Lung (tissue), 12 donors: ENCODE measurements at regions not wholly inside any gene's neighbourhood (a gene's known extent, or its start where the extent isn't known, plus 50 kb on each side); places are given as distances from the start of the nearest gene placed in this dataset. TPM values are rescaled to one million over a fixed set of nuclear protein-coding genes. Genes with fewer than 3 reads are reported as not detected.

ENCODE experiments used
- ATAC-seq: fragments of 200-7000 bp; cut with Tn5 transposase; one replicate; pipeline ENCODE4 v1.9.1; 2020; ENCODE audit warnings: moderate number of reproducible peaks; ENCODE audit not compliant: insufficient read depth, low FRiP score
- DNase-seq, 3 donors: peaks; one replicate each; pipeline ENCODE4 v3.0.0-alpha.2; 2013 to 2017
- H3K27ac ChIP-seq, 2 donors: one replicate each; pipeline ENCODE4 v1.5.1; 2013; ENCODE audit warnings: mild to moderate bottlenecking in 2 of 2, moderate library complexity in 2 of 2, control low read depth in 1 of 2, inconsistent platforms in 1 of 2, low read depth in 1 of 2, low read length in 1 of 2
- H3K27me3 ChIP-seq, 3 donors: one replicate each; pipeline ENCODE4 v1.5.1; 2013; ENCODE audit warnings: low read length in 2 of 3; ENCODE audit not compliant: control insufficient read depth in 3 of 3, insufficient read depth in 3 of 3
- H3K36me3 ChIP-seq, 4 donors: one replicate each; pipeline ENCODE4 v1.5.1; 2013; ENCODE audit warnings: low read length in 4 of 4, mild to moderate bottlenecking in 1 of 4, moderate library complexity in 1 of 4; ENCODE audit not compliant: control insufficient read depth in 4 of 4, insufficient read depth in 4 of 4
- H3K4me1 ChIP-seq, 5 donors: one replicate each; pipeline ENCODE4 v1.5.1; 2013; ENCODE audit warnings: low read length in 5 of 5, mild to moderate bottlenecking in 2 of 5, moderate library complexity in 1 of 5; ENCODE audit not compliant: control insufficient read depth in 5 of 5, insufficient read depth in 5 of 5
- H3K4me3 ChIP-seq: one replicate; pipeline ENCODE4 v1.5.1; 2013; ENCODE audit warnings: mild to moderate bottlenecking, control low read depth, moderate library complexity
- H3K9ac ChIP-seq, 2 donors: one replicate each; pipeline ENCODE4 v1.5.1; 2013; ENCODE audit warnings: low read length in 2 of 2, control low read depth in 1 of 2; ENCODE audit not compliant: insufficient read depth in 1 of 2
- H3K9me3 ChIP-seq, 4 donors: one replicate each; pipeline ENCODE4 v1.5.1; 2013; ENCODE audit warnings: low read length in 3 of 4, mild to moderate bottlenecking in 1 of 4, moderate library complexity in 1 of 4; ENCODE audit not compliant: control insufficient read depth in 4 of 4, insufficient read depth in 3 of 4
- WGBS, 2 donors: extraction: QIAGEN DNeasy Blood & Tissue Kit; methylation state at CpG; one replicate each; pipeline ENCODE4 v1.1.7; 2013; 5-methylcytosine and 5-hydroxymethylcytosine counted together
- small RNA-seq: library from RNA; depleted of rRNA; stranded (forward); fragments of <200 nt; gene quantifications from one replicate; pipeline ENCODE3, GENCODE V24; 2014; ENCODE audit warnings: low replicate concordance
- TF ChIP-seq, protein P1 (sequence below): IDR thresholded peaks from 2 replicates; pipeline ENCODE4 v1.5.1; 2012; ENCODE audit warnings: mild to moderate bottlenecking; ENCODE audit errors: control extremely low read depth, extremely low read depth
- donor health status: control.
- donor health status: control.
- donor health status: Bipolar disorder and iron deficiency.
- donor health status: healthy.
- donor health status: DM: yes; HTN: yes; CAD: no.

DNA sequence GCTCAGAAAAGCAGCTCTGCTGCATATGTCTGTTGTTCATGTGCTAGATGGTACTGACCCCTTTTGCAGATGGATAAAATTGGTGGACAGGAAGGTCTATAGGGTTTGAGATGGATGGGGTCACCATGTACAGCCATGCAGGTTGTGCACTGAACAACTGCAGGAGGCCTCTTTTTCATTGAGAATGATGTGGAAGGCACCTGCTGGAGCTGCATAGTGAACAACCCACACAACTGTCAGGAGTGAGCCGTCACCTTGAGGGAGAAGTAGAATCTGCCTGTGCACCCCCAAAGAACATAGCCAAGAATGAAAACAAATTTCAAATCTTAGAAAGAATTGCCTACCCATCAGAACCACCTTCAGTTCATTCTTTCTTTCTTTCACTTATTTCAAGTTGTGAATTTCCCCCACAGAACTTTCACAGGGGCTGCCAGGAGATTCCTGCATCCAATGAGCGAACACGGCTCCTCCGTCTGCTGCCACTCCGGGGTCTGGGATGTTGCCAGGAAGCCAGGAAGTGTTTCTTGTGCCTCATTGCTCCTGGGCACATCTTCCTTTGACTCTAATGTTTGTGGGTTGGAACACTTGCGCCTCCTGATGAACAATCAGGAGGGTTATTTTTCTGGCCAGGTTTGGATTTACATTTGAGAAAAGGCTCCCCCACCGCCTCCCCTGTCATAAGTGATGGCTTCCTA, 53.7 kb upstream of the DOCK1 start:
- DNase-seq = peak in 1 of 3 donors; percentile 13
- Histone ChIP-seq H3K9ac (no peak overlapping the region), H3K36me3 (no peaks in the 10 kb centered on the region), H3K27me3 (no peaks in the 10 kb centered on the region), H3K4me1 (peaks cover 0 to 4% (median 0%) of the 10 kb centered on the region in 5 donors), H3K9me3 (peaks cover 0 to 1% (median 0%) of the 10 kb centered on the region in 4 donors), H3K27ac (no peak overlapping the region), H3K4me3 (no peak overlapping the region)
- WGBS, 2 donors = 73 to 77% methylated on average over 7 of the region's 7 CpGs
- TF ChIP-seq, protein P1, sequence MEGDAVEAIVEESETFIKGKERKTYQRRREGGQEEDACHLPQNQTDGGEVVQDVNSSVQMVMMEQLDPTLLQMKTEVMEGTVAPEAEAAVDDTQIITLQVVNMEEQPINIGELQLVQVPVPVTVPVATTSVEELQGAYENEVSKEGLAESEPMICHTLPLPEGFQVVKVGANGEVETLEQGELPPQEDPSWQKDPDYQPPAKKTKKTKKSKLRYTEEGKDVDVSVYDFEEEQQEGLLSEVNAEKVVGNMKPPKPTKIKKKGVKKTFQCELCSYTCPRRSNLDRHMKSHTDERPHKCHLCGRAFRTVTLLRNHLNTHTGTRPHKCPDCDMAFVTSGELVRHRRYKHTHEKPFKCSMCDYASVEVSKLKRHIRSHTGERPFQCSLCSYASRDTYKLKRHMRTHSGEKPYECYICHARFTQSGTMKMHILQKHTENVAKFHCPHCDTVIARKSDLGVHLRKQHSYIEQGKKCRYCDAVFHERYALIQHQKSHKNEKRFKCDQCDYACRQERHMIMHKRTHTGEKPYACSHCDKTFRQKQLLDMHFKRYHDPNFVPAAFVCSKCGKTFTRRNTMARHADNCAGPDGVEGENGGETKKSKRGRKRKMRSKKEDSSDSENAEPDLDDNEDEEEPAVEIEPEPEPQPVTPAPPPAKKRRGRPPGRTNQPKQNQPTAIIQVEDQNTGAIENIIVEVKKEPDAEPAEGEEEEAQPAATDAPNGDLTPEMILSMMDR = no peak
- no peak for ATAC-seq

DNA sequence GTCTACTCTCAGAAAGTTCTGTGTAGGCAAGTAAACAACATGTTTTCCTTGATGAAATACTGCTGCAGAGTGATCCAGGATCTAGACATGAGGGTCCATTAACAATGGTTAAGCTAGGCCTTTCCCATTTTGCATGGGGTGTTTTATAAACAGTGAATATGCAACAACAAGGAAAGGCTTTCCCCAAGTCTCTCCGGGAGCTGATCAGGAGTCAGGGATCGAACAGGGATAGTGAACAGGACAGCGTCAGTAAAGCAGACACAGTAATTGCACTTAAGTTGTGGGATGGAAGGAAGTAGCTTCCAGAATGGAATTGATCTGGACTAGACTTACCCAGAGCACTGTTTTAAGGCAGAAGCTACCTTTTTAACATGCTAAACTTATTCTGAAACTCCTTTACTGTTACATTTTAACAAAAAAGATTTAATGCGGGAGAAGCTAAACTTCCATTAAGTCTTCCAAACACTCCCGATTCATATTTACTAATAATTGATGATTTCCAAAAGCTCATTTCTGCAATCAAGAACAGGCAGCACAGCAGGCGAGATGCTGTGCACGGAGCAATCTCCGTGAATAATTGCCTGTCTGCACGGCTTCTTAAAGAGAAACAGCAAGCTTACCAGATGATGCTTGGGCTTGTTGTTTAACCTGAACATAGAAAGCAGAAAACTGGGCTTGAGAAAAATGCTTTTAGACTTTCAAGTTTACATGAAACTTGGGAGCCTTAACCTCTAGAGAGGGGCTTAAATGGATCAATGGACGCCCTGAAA, 50.3 kb upstream of the DOCK1 start:
- no peaks in the 10 kb centered on the region for H3K27me3 ChIP-seq
- no peak overlapping the region for H3K27ac ChIP-seq
- WGBS, 2 donors = 83 to 86% methylated on average over 10 of the region's 10 CpGs

More for the DNA sequence above, 50.3 kb upstream of the DOCK1 start:
- H3K4me3 ChIP-seq = no peak overlapping the region
- no peaks in the 10 kb centered on the region for H3K36me3 ChIP-seq
- DNase-seq = no peak
- TF ChIP-seq, protein P1 = no peak
- no peak overlapping the region for H3K9ac ChIP-seq
- ATAC-seq = no peak
- peaks cover 0 to 4% (median 0%) of the 10 kb centered on the region in 5 donors for H3K4me1 ChIP-seq
- peaks cover 0 to 7% (median 0%) of the 10 kb centered on the region in 4 donors for H3K9me3 ChIP-seq

Small RNAs in the stretch of these regions (small RNA-seq; reads per million reads assigned to genes)
- gene RF00271 = not detected
